ENCODE measurements at regions not wholly inside any gene's neighbourhood (a gene's known extent, or its start where the extent isn't known, plus 50 kb on each side); places are given as distances from the start of the nearest gene placed in this dataset.

DNA sequence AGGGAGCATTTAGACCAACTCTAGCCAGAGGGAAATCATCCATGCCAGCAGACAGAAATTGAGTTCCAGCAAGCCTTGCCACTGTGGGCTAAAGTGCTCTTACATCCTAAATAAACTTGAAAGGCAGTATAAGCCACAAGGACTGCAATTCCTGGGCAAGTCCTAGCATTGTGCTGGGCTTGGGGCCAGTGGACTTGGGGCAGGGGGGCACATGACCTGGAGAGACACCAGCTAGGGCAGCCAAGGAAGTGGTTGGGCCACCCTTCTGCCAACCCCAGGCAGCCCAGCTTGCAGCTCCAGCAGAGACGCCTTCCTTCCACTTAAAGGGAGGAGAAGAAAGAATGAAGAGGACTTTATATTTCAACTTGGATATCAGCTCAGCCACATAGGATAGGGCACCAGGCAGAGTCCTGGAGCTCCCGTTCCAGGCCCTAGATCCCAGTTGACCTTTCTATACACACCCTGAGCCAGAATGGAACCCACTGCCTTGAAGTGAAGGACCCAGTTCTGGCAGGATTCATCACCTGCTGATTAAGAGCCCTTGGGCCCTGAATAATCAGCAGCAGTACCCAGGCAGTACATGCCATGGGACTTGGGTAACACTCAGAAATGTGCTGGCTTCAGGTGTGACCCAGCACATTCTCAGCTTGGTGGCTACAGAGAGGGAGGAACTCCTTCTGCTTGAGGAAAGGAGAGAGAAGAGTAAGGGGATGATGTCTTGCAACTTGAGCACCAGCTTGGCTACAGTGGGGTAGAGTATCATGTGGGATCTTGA lies 153.0 kb downstream of the GNAI1 start:
- Mint-ChIP-seq H3K9me3 (ENCODE audit: low read depth, unreplicated experiment) (peaks cover 3% of the 10 kb centered on the region), H3K36me3 (ENCODE audit: insufficient read depth, unreplicated experiment) (peaks cover 4% of the 10 kb centered on the region), H3K27ac (ENCODE audit: unreplicated experiment) (no peak overlapping the region), H3K27me3 (ENCODE audit: unreplicated experiment) (no peaks in the 10 kb centered on the region), H3K4me3 (ENCODE audit: low read depth, unreplicated experiment) (no peak overlapping the region), H3K4me1 (ENCODE audit: low read depth, unreplicated experiment) (no peaks in the 10 kb centered on the region)
- intact Hi-C loops (cut with micrococcal nuclease; ENCODE audit: unreplicated experiment): loop anchor here (1.0 kb wide), 1 partner anchor 227 kb away; no protein-coding TSS in a partner anchor
- TF ChIP-seq, protein P1, sequence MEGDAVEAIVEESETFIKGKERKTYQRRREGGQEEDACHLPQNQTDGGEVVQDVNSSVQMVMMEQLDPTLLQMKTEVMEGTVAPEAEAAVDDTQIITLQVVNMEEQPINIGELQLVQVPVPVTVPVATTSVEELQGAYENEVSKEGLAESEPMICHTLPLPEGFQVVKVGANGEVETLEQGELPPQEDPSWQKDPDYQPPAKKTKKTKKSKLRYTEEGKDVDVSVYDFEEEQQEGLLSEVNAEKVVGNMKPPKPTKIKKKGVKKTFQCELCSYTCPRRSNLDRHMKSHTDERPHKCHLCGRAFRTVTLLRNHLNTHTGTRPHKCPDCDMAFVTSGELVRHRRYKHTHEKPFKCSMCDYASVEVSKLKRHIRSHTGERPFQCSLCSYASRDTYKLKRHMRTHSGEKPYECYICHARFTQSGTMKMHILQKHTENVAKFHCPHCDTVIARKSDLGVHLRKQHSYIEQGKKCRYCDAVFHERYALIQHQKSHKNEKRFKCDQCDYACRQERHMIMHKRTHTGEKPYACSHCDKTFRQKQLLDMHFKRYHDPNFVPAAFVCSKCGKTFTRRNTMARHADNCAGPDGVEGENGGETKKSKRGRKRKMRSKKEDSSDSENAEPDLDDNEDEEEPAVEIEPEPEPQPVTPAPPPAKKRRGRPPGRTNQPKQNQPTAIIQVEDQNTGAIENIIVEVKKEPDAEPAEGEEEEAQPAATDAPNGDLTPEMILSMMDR (IDR thresholded peaks at IDR 0.05; ENCODE audit: unreplicated experiment): no peak
- CTCF ChIA-PET: interaction anchor here (0.5 kb wide), 1 partner anchor 110 kb away, joined by 3 read pairs; no protein-coding TSS in a partner anchor
- no TSS peak for BruUV-seq (replicated peaks)
- no peak for DNase-seq

DNA sequence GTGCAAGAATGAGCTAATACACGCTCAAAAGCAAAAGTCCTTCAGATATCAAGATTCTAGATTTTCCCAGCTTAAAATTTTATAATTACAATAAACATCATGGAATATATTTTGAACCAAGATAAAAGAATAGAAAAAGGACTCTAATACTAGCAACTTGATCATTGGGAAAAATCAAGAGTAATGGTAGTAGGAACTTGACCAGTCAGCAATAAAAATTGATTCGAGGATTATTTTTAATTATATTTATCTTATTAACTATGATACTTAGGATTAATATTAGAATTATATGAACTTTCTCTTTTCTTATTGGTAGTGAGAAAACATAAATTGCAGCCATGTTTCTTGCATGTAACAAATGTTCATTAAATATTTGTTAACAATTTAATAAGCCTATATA lies 152.0 kb downstream of the GNAI1 start:
- BruUV-seq (replicated peaks): no TSS peak
- CTCF ChIA-PET: interaction anchor here (0.5 kb wide), 1 partner anchor 110 kb away, joined by 3 read pairs; no protein-coding TSS in a partner anchor
- intact Hi-C loops (cut with micrococcal nuclease; ENCODE audit: unreplicated experiment): no loop called here
- peaks cover 5% of the 10 kb centered on the region for H3K36me3 Mint-ChIP-seq (ENCODE audit: insufficient read depth, unreplicated experiment)
- no peak overlapping the region for H3K4me3 Mint-ChIP-seq (ENCODE audit: low read depth, unreplicated experiment)
- no peak overlapping the region for H3K27ac Mint-ChIP-seq (ENCODE audit: unreplicated experiment)
- peaks cover 2% of the 10 kb centered on the region for H3K4me1 Mint-ChIP-seq (ENCODE audit: low read depth, unreplicated experiment)
- H3K27me3 Mint-ChIP-seq (ENCODE audit: unreplicated experiment): no peaks in the 10 kb centered on the region
- peaks cover 3% of the 10 kb centered on the region for H3K9me3 Mint-ChIP-seq (ENCODE audit: low read depth, unreplicated experiment)
- TF ChIP-seq, protein P1 (IDR thresholded peaks at IDR 0.05; ENCODE audit: unreplicated experiment): no peak
- no peak for DNase-seq

DNA sequence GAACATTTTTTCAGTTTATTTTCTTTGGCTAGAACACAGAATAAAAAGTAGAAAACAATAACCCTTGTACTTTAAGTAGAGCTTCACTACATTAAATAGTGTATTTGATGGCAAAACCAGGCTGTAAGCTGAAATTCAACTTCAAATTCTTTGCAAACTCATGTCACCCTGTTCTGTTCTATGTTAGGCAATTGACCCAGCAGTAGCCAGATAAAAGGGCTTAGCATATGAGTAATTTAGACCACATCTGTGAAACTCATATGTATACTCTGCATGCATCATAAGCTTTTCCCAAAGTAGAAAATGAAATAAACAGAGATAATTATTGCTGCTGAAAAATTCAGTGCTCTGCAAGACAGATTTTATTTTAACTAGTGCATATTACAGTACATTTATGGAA lies 150.2 kb downstream of the GNAI1 start:
- Mint-ChIP-seq H3K27me3 (ENCODE audit: unreplicated experiment) (no peaks in the 10 kb centered on the region), H3K9me3 (ENCODE audit: low read depth, unreplicated experiment) (peaks cover 6% of the 10 kb centered on the region), H3K4me1 (ENCODE audit: low read depth, unreplicated experiment) (peaks cover 12% of the 10 kb centered on the region), H3K27ac (ENCODE audit: unreplicated experiment) (no peak overlapping the region), H3K4me3 (ENCODE audit: low read depth, unreplicated experiment) (no peak overlapping the region), H3K36me3 (ENCODE audit: insufficient read depth, unreplicated experiment) (peaks cover 5% of the 10 kb centered on the region)
- no peak for DNase-seq
- CTCF ChIA-PET: no interaction called here
- TF ChIP-seq, protein P1 (IDR thresholded peaks at IDR 0.05; ENCODE audit: unreplicated experiment): no peak
- intact Hi-C loops (cut with micrococcal nuclease; ENCODE audit: unreplicated experiment): no loop called here
- BruUV-seq (replicated peaks): no TSS peak

DNA sequence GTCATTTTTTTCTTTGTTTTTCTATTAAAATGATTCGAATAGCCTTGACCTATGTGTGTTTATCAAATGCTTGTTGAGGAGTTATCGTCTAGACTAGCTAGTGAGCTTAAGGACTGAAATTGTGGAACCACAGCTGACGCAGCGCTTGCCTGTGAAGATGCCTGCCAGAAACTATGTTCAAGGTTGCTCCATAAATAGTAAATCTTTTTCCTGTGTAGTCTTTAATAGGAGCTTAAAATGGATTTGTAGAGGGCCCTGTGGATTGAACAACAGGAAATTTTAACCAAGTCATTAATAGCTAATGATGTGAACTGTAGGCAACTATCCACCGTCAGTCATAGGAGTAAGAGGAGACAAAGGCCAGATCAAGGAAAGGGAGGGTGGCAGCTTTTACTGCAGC lies 145.1 kb downstream of the GNAI1 start:
- Mint-ChIP-seq H3K4me1 (ENCODE audit: low read depth, unreplicated experiment) (peaks cover 32% of the 10 kb centered on the region), H3K4me3 (ENCODE audit: low read depth, unreplicated experiment) (no peak overlapping the region), H3K27me3 (ENCODE audit: unreplicated experiment) (no peaks in the 10 kb centered on the region), H3K9me3 (ENCODE audit: low read depth, unreplicated experiment) (peaks cover 6% of the 10 kb centered on the region), H3K36me3 (ENCODE audit: insufficient read depth, unreplicated experiment) (peaks cover 18% of the 10 kb centered on the region), H3K27ac (ENCODE audit: unreplicated experiment) (peak overlapping the region; percentile 82)
- intact Hi-C loops (cut with micrococcal nuclease; ENCODE audit: unreplicated experiment): loop anchor here (5.0 to 10.0 kb wide), 3 partner anchors 33 to 448 kb away; no protein-coding TSS in a partner anchor
- CTCF ChIA-PET: interaction anchor here (0.6 kb wide), 2 partner anchors 146 to 1377 kb away, joined by 3 to 4 read pairs; no protein-coding TSS in a partner anchor
- DNase-seq: no peak
- TF ChIP-seq, protein P1 (IDR thresholded peaks at IDR 0.05; ENCODE audit: unreplicated experiment): no peak
- BruUV-seq (replicated peaks): no TSS peak
